Activated CD4-positive, alpha-beta memory T cell treated with anti-CD3 and anti-CD28 coated beads, Interleukin-2, amount 10 ng/mL, durations not matched to agents 7 days and 5 days (primary cell): ENCODE measurements at regions not wholly inside any gene's neighbourhood (a gene's known extent, or its start where the extent isn't known, plus 50 kb on each side); places are given as distances from the start of the nearest gene placed in this dataset.

Experiments
- CTCF ChIA-PET: fragments of 350-600 bp; sonication (Branson Sonifier 250); formaldehyde crosslinking; loops from one replicate; lab custom pipeline; 2021; ENCODE audit warnings: antibody characterized with exemption, inconsistent platforms; lab: Charles Lee
- POLR2A ChIA-PET: fragments of 350-600 bp; sonication (Branson Sonifier 250); formaldehyde crosslinking; loops from one replicate; lab custom pipeline; 2021; ENCODE audit warnings: antibody characterized with exemption; lab: Charles Lee
- DNase-seq: peaks from one replicate; pipeline ENCODE4 v3.0.0-alpha.2; 2020
- H3K27ac Mint-ChIP-seq: one replicate; pipeline ENCODE4 v1.8.0; 2021; ENCODE audit warnings: mild to moderate bottlenecking, mixed read lengths
- H3K27me3 Mint-ChIP-seq: one replicate; pipeline ENCODE4 v1.8.0; 2021; ENCODE audit warnings: mixed read lengths
- H3K36me3 Mint-ChIP-seq: one replicate; pipeline ENCODE4 v1.8.0; 2021; ENCODE audit warnings: low read depth, mixed read lengths
- H3K4me1 Mint-ChIP-seq: one replicate; pipeline ENCODE4 v1.8.0; 2021; ENCODE audit warnings: mixed read lengths
- H3K4me3 Mint-ChIP-seq: one replicate; pipeline ENCODE4 v1.8.0; 2021; ENCODE audit warnings: mild to moderate bottlenecking, mixed read lengths
- H3K9me3 Mint-ChIP-seq: one replicate; pipeline ENCODE4 v1.8.0; 2021; ENCODE audit warnings: mixed read lengths

- ChIA-PET CTCF (no interaction called here), POLR2A (no interaction called here)
- H3K27ac Mint-ChIP-seq: no peak overlapping the region
Observed at GRCh38 chr2:168401771-168402170, 54.3 kb upstream of the CERS6 start.

GRCh38 chr2:168402531-168402930, 53.5 kb upstream of the CERS6 start:
- H3K27me3 Mint-ChIP-seq: peaks cover 18% of the 10 kb centered on the region
- ChIA-PET POLR2A (no interaction called here), CTCF (no interaction called here)
- no peak overlapping the region for H3K27ac Mint-ChIP-seq
- peaks cover under 1% of the 10 kb centered on the region for H3K9me3 Mint-ChIP-seq
- H3K4me3 Mint-ChIP-seq: no peak overlapping the region
- DNase-seq: no peak
- H3K4me1 Mint-ChIP-seq: no peaks in the 10 kb centered on the region
- no peaks in the 10 kb centered on the region for H3K36me3 Mint-ChIP-seq

More at GRCh38 chr2:168401771-168402170, 54.3 kb upstream of the CERS6 start:
- H3K4me3 Mint-ChIP-seq: no peak overlapping the region
- DNase-seq: no peak
- H3K36me3 Mint-ChIP-seq: no peaks in the 10 kb centered on the region
- H3K27me3 Mint-ChIP-seq: peaks cover 18% of the 10 kb centered on the region
- no peaks in the 10 kb centered on the region for H3K4me1 Mint-ChIP-seq
- no peaks in the 10 kb centered on the region for H3K9me3 Mint-ChIP-seq

- POLR2A ChIA-PET: no interaction called here
- Mint-ChIP-seq H3K27me3 (peaks cover 19% of the 10 kb centered on the region), H3K27ac (no peak overlapping the region), H3K4me1 (no peaks in the 10 kb centered on the region), H3K36me3 (no peaks in the 10 kb centered on the region), H3K9me3 (peaks cover 6% of the 10 kb centered on the region), H3K4me3 (no peak overlapping the region)
- no peak for DNase-seq
- CTCF ChIA-PET: no interaction called here
Observed at GRCh38 chr2:168403736-168404135, 52.3 kb upstream of the CERS6 start.

- peaks cover 13% of the 10 kb centered on the region for H3K27me3 Mint-ChIP-seq
- CTCF ChIA-PET: no interaction called here
- POLR2A ChIA-PET: no interaction called here
- no peak overlapping the region for H3K4me3 Mint-ChIP-seq
- no peaks in the 10 kb centered on the region for H3K4me1 Mint-ChIP-seq
- no peak overlapping the region for H3K27ac Mint-ChIP-seq
- DNase-seq: no peak
- no peaks in the 10 kb centered on the region for H3K36me3 Mint-ChIP-seq
- H3K9me3 Mint-ChIP-seq: peaks cover 6% of the 10 kb centered on the region
Observed at GRCh38 chr2:168404764-168405163, 51.3 kb upstream of the CERS6 start.
